HepG2 (cell line): ENCODE measurements at regions not wholly inside any gene's neighbourhood (a gene's known extent, or its start where the extent isn't known, plus 50 kb on each side); places are given as distances from the start of the nearest gene placed in this dataset.

Experiments
- ARNT ChIP-seq: fragments of 450-650 bp; IDR thresholded peaks from 2 replicates; pipeline ENCODE4 v1.6.1; 2017
- ISL2 ChIP-seq: sonication (generic); formaldehyde crosslinking; IDR thresholded peaks from 2 replicates; pipeline ENCODE4 v1.5.0; 2020; ENCODE audit warnings: missing genetic modification reagents
- JUNB ChIP-seq: sonication (generic); formaldehyde crosslinking; IDR thresholded peaks from 2 replicates; pipeline ENCODE4 v1.8.0; 2022; ENCODE audit warnings: missing genetic modification reagents, mild to moderate bottlenecking, borderline replicate concordance
- MED13 ChIP-seq: sonication (generic); formaldehyde crosslinking; IDR thresholded peaks from 2 replicates; pipeline ENCODE4 v1.5.0; 2020; ENCODE audit warnings: missing genetic modification reagents
- MTA1 ChIP-seq: sonication (generic); formaldehyde crosslinking; IDR thresholded peaks from 2 replicates; pipeline ENCODE4 v1.4.0; 2020; ENCODE audit warnings: missing genetic modification reagents, mild to moderate bottlenecking, borderline replicate concordance
- PHB2 ChIP-seq: fragments of 450-650 bp; IDR thresholded peaks from 2 replicates; pipeline ENCODE4 v1.6.1; 2018; ENCODE audit not compliant: partially characterized antibody
- RBAK ChIP-seq: sonication (generic); formaldehyde crosslinking; IDR thresholded peaks from 2 replicates; pipeline ENCODE4 v1.5.1; 2020; ENCODE audit warnings: mild to moderate bottlenecking, missing genetic modification reagents
- SOX5 ChIP-seq: IDR thresholded peaks from 2 replicates; pipeline ENCODE4 v1.6.1; 2016; ENCODE audit warnings: borderline replicate concordance
- SOX6 ChIP-seq, 2 experiments: fragments of 450-650 bp in 1 of 2; sonication (generic) in 1 of 2; formaldehyde crosslinking in 1 of 2; IDR thresholded peaks; 2 replicates each; pipeline versions ENCODE4 v1.4.0 to v1.6.1; 2017 to 2020; ENCODE audit warnings: antibody characterized with exemption in 1 of 2, mild to moderate bottlenecking in 1 of 2, missing genetic modification reagents in 1 of 2
- ZBTB38 ChIP-seq: sonication (generic); formaldehyde crosslinking; IDR thresholded peaks from 2 replicates; pipeline ENCODE4 v1.5.1; 2020; ENCODE audit warnings: mild to moderate bottlenecking, missing genetic modification reagents
- ZNF510 ChIP-seq: sonication (generic); formaldehyde crosslinking; IDR thresholded peaks from 2 replicates; pipeline ENCODE4 v1.4.0; 2020; ENCODE audit warnings: low read depth, mild to moderate bottlenecking, missing genetic modification reagents
- ZNF605 ChIP-seq: sonication (generic); formaldehyde crosslinking; IDR thresholded peaks from 2 replicates; pipeline ENCODE4 v1.8.0; 2022; ENCODE audit warnings: mild to moderate bottlenecking, missing genetic modification reagents
- ZNF749 ChIP-seq: sonication (generic); formaldehyde crosslinking; IDR thresholded peaks from 2 replicates; pipeline ENCODE4 v1.8.0; 2022; ENCODE audit warnings: mild to moderate bottlenecking, missing genetic modification reagents, moderate library complexity, borderline replicate concordance
- ZNF772 ChIP-seq: sonication (generic); formaldehyde crosslinking; IDR thresholded peaks from 2 replicates; pipeline ENCODE4 v1.5.0; 2020; ENCODE audit warnings: mild to moderate bottlenecking, missing genetic modification reagents
- ZSCAN9 ChIP-seq: IDR thresholded peaks from 2 replicates; pipeline ENCODE4 v1.6.1; 2016; ENCODE audit warnings: borderline replicate concordance
- TF ChIP-seq, protein P1 (sequence below): sonication (generic); formaldehyde crosslinking; IDR thresholded peaks from 2 replicates; pipeline ENCODE4 v1.5.1; 2020; ENCODE audit warnings: missing genetic modification reagents, mild to moderate bottlenecking, borderline replicate concordance
- TF ChIP-seq, protein P2 (sequence below): sonication (generic); formaldehyde crosslinking; IDR thresholded peaks from 2 replicates; pipeline ENCODE4 v1.8.1; 2023; ENCODE audit warnings: mild to moderate bottlenecking, missing genetic modification reagents
- TF ChIP-seq, protein P3 (sequence below): IDR thresholded peaks from 2 replicates; pipeline ENCODE4 v1.6.1; 2016; ENCODE audit warnings: missing compliant biosample characterization, missing genetic modification reagents, borderline replicate concordance
- TF ChIP-seq, protein P4 (sequence below), 2 experiments: sonication (generic) in 1 of 2; formaldehyde crosslinking in 1 of 2; IDR thresholded peaks; 2 replicates each; pipeline versions ENCODE4 v1.6.1 to v1.9.0; 2014 to 2022; ENCODE audit warnings: antibody characterized with exemption in 1 of 2, borderline replicate concordance in 1 of 2, inconsistent platforms in 1 of 2, low read depth in 1 of 2, missing genetic modification reagents in 1 of 2

DNA sequence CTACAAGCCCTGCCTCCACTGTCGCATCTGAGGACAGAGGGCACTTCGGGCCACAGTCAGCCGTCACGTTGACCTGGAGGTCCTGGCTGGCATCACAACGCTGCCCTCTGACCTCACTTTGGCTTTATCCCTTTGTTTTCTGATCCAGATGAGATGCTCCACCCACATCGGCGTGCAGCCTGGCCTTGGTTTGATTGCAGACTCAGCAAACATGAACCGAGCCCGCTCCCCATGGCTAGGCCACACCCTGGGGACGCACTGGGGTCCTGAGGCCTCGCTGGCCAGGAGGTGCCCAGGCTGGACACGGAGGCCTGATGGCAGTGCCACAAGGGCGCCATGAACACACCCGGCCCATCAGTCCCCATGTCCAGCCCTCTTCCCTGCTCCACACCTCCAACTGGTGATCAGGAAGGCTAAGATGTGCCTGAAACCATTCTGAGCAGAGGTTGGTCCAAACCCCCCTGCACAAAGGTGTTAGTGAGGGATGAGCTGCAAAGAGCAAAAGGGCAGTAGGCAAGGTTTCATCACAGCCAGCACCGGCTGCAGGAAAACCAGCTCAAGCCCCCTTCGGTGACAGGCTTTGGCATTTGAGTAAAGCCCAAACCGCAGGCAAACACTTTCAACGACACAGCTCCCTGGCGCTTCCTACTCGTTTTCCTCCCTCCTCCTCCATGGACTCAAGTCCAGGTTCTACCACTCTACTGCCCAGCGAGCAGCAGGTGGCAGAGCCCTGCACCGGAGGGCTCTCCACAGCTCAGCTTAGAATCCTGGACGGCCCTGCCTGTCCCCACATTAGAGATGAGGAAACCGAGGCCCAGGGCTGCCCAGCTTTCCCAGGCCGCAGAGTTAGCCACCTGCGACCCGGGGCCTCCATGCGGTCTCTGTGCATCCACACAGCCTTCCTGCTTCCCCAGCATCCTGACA, 165.8 kb downstream of the NUP210 start (continued):
- TF ChIP-seq MTA1 (CRISPR knock-in tag) (peak; percentile 86; the same call in 1 of the 2 replicates), RBAK (no peak), SOX5 (CRISPR knock-in tag) (peak; percentile 97), ZNF605 (CRISPR knock-in tag) (no peak; the same call in 1 of the 2 replicates), MED13 (CRISPR knock-in tag) (no peak), PHB2 (no peak), ZNF772 (CRISPR knock-in tag) (no peak), ARNT (no peak), ZSCAN9 (no peak), ZNF749 (CRISPR knock-in tag) (no peak), ZNF510 (CRISPR knock-in tag) (peak; percentile 61; the same call in 1 of the 2 replicates), ISL2 (CRISPR knock-in tag) (no peak), JUNB (CRISPR knock-in tag) (no peak), ZBTB38 (CRISPR knock-in tag) (peak; percentile 14; the same call in 1 of the 2 replicates), SOX6 (IDR thresholded peaks at IDR 0.05) (no peak), SOX6 (CRISPR knock-in tag; IDR thresholded peaks at IDR 0.05) (peak; percentile 99)
- TF ChIP-seq, protein P1, sequence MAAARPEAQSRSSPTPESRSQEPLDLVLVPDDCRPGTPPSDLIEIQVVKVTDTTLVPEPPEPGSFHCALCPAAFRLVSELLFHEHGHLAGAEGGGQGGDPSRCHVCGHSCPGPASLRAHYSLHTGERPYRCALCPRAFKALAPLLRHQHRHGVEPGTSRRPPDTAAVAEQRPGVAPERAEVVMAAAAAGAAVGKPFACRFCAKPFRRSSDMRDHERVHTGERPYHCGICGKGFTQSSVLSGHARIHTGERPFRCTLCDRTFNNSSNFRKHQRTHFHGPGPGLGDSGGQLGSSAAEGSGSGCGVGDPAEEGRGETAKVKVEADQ (CRISPR knock-in tag): no peak
- TF ChIP-seq, protein P2, sequence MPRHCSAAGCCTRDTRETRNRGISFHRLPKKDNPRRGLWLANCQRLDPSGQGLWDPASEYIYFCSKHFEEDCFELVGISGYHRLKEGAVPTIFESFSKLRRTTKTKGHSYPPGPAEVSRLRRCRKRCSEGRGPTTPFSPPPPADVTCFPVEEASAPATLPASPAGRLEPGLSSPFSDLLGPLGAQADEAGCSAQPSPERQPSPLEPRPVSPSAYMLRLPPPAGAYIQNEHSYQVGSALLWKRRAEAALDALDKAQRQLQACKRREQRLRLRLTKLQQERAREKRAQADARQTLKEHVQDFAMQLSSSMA: no peak
- TF ChIP-seq, protein P3, sequence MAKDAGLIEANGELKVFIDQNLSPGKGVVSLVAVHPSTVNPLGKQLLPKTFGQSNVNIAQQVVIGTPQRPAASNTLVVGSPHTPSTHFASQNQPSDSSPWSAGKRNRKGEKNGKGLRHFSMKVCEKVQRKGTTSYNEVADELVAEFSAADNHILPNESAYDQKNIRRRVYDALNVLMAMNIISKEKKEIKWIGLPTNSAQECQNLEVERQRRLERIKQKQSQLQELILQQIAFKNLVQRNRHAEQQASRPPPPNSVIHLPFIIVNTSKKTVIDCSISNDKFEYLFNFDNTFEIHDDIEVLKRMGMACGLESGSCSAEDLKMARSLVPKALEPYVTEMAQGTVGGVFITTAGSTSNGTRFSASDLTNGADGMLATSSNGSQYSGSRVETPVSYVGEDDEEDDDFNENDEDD (CRISPR knock-in tag): peak; percentile 39; the same call in 1 of the 2 replicates
- TF ChIP-seq, protein P4, sequence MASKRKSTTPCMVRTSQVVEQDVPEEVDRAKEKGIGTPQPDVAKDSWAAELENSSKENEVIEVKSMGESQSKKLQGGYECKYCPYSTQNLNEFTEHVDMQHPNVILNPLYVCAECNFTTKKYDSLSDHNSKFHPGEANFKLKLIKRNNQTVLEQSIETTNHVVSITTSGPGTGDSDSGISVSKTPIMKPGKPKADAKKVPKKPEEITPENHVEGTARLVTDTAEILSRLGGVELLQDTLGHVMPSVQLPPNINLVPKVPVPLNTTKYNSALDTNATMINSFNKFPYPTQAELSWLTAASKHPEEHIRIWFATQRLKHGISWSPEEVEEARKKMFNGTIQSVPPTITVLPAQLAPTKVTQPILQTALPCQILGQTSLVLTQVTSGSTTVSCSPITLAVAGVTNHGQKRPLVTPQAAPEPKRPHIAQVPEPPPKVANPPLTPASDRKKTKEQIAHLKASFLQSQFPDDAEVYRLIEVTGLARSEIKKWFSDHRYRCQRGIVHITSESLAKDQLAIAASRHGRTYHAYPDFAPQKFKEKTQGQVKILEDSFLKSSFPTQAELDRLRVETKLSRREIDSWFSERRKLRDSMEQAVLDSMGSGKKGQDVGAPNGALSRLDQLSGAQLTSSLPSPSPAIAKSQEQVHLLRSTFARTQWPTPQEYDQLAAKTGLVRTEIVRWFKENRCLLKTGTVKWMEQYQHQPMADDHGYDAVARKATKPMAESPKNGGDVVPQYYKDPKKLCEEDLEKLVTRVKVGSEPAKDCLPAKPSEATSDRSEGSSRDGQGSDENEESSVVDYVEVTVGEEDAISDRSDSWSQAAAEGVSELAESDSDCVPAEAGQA (IDR thresholded peaks at IDR 0.05; ENCODE audit: low read depth): no peak
- TF ChIP-seq, protein P4 (CRISPR knock-in tag; IDR thresholded peaks at IDR 0.05; ENCODE audit: borderline replicate concordance): no peak
